IMR-90 (cell line): ENCODE measurements at regions not wholly inside any gene's neighbourhood (a gene's known extent, or its start where the extent isn't known, plus 50 kb on each side); places are given as distances from the start of the nearest gene placed in this dataset.

Source experiments
- ATAC-seq: fragments of 200-7000 bp; cut with Tn5 transposase; 2 replicates; pipeline ENCODE4 v1.9.1; 2020; ENCODE audit warnings: low read depth, mild to moderate bottlenecking, moderate library complexity
- BruUV-seq: library from RNA; stranded (reverse); fragments of 400-500 nt; replicated peaks from 2 replicates; lab custom pipeline; 2021; lab: Mats Ljungman, UMichigan
- CTCF ChIA-PET: fragments of 300-600 bp; formaldehyde crosslinking; extraction: SDS; loops from one replicate; lab custom pipeline; 2021; ENCODE audit warnings: antibody characterized with exemption; lab: Yijun Ruan, JAX
- POLR2A ChIA-PET: fragments of 300-600 bp; sonication (Branson Sonifier 250); formaldehyde crosslinking; loops from one replicate; lab custom pipeline; 2022; ENCODE audit warnings: antibody characterized with exemption; ENCODE audit not compliant: unreplicated experiment; lab: Charles Lee
- DNase-seq: peaks from one replicate; pipeline ENCODE4 v3.0.0; 2013
- H2AFZ ChIP-seq: replicated peaks from 2 replicates; pipeline ENCODE3; 2013; ENCODE audit warnings: low read length, mild to moderate bottlenecking; ENCODE audit not compliant: poor library complexity
- H2AK5ac ChIP-seq: 2 replicates; pipeline ENCODE4 v1.6.1; 2013; ENCODE audit warnings: low read depth, low read length, inconsistent platforms
- H2AK9ac ChIP-seq: replicated peaks from 2 replicates; pipeline ENCODE3; 2013; ENCODE audit warnings: mild to moderate bottlenecking, low read depth, low read length, moderate library complexity; ENCODE audit not compliant: poor library complexity
- H2BK120ac ChIP-seq: 2 replicates; pipeline ENCODE4 v1.6.1; 2013; ENCODE audit warnings: low read depth, low read length, inconsistent platforms
- H2BK15ac ChIP-seq: 3 replicates; pipeline ENCODE4 v1.6.1; 2013; ENCODE audit warnings: low read depth, low read length, inconsistent platforms
- H2BK20ac ChIP-seq: 2 replicates; pipeline ENCODE4 v1.6.1; 2013; ENCODE audit warnings: low read depth, mild to moderate bottlenecking, inconsistent platforms, low read length, moderate library complexity
- H2BK5ac ChIP-seq: 2 replicates; pipeline ENCODE4 v1.6.1; 2013; ENCODE audit warnings: mild to moderate bottlenecking, low read depth, low read length, inconsistent platforms; ENCODE audit not compliant: poor library complexity, severe bottlenecking
- H3K14ac ChIP-seq: replicated peaks from 2 replicates; pipeline ENCODE4 v1.6.1; 2013; ENCODE audit warnings: low read depth, low read length, inconsistent platforms
- H3K18ac ChIP-seq: 2 replicates; pipeline ENCODE4 v1.6.1; 2013; ENCODE audit warnings: low read depth, low read length, control low read depth
- H3K23ac ChIP-seq: 2 replicates; pipeline ENCODE4 v1.6.1; 2013; ENCODE audit warnings: low read depth, low read length, inconsistent platforms
- H3K27ac ChIP-seq: 2 replicates; pipeline ENCODE4 v1.5.1; 2013; ENCODE audit warnings: mild to moderate bottlenecking, control low read depth, low read length; ENCODE audit not compliant: insufficient read depth
- H3K27me3 ChIP-seq: 2 replicates; pipeline ENCODE4 v1.6.1; 2013; ENCODE audit warnings: low read length; ENCODE audit not compliant: control insufficient read depth, insufficient read depth
- H3K36me3 ChIP-seq: 2 replicates; pipeline ENCODE4 v1.6.1; 2013; ENCODE audit warnings: low read length, mixed read lengths; ENCODE audit not compliant: control insufficient read depth, insufficient read depth
- H3K4ac ChIP-seq: 2 replicates; pipeline ENCODE4 v1.6.1; 2013; ENCODE audit warnings: low read depth, low read length, inconsistent platforms
- H3K4me1 ChIP-seq: 2 replicates; pipeline ENCODE4 v1.6.1; 2013; ENCODE audit warnings: low read length, mixed read lengths; ENCODE audit not compliant: control insufficient read depth, insufficient read depth
- H3K4me2 ChIP-seq: 2 replicates; pipeline ENCODE4 v1.6.1; 2013; ENCODE audit warnings: low read depth, mild to moderate bottlenecking, control low read depth, low read length, moderate library complexity
- H3K4me3 ChIP-seq: 2 replicates; pipeline ENCODE4 v1.5.1; 2013; ENCODE audit warnings: low read depth, mild to moderate bottlenecking, control low read depth, low read length, moderate library complexity; ENCODE audit not compliant: insufficient read depth
- H3K56ac ChIP-seq: 2 replicates; pipeline ENCODE4 v1.6.1; 2013; ENCODE audit warnings: low read length, inconsistent platforms; ENCODE audit not compliant: insufficient read depth; ENCODE audit errors: extremely low read depth
- H3K79me1 ChIP-seq, 2 experiments: 2 replicates each; pipeline ENCODE4 v1.6.1; 2013; ENCODE audit warnings: low read length in 2 of 2, inconsistent platforms in 1 of 2, low read depth in 1 of 2
- H3K9ac ChIP-seq: 2 replicates; pipeline ENCODE4 v1.6.1; 2013; ENCODE audit warnings: low read depth, low read length, control low read depth
- H3K9me1 ChIP-seq: 2 replicates; pipeline ENCODE4 v1.6.1; 2013; ENCODE audit warnings: low read length, inconsistent platforms; ENCODE audit not compliant: insufficient read depth
- H3K9me3 ChIP-seq: 2 replicates; pipeline ENCODE4 v1.6.1; 2013; ENCODE audit warnings: low read length; ENCODE audit not compliant: control insufficient read depth, insufficient read depth
- H4K20me1 ChIP-seq: 2 replicates; pipeline ENCODE4 v1.6.1; 2013; ENCODE audit warnings: low read length, inconsistent platforms; ENCODE audit not compliant: insufficient read depth
- H4K5ac ChIP-seq: 2 replicates; pipeline ENCODE4 v1.6.1; 2013; ENCODE audit warnings: mild to moderate bottlenecking, low read depth, low read length, control low read depth
- H4K8ac ChIP-seq, 2 experiments: 2 replicates each; pipeline ENCODE4 v1.6.1; 2013; ENCODE audit warnings: low read depth in 2 of 2, low read length in 2 of 2, control low read depth in 1 of 2, inconsistent platforms in 1 of 2
- H4K91ac ChIP-seq: 2 replicates; pipeline ENCODE4 v1.6.1; 2013; ENCODE audit warnings: low read depth, low read length, inconsistent platforms; ENCODE audit not compliant: insufficient read depth
- BHLHE40 ChIP-seq: fragments of 150-350 bp; IDR thresholded peaks from 2 replicates; pipeline ENCODE4 v1.6.1; 2016; ENCODE audit warnings: mild to moderate bottlenecking, low read depth, low read length
- CEBPB ChIP-seq: IDR thresholded peaks from 2 replicates; pipeline ENCODE4 v1.6.1; 2012; ENCODE audit warnings: low read depth, low read length, improper control_type of control experiment
- CHD1 ChIP-seq: IDR thresholded peaks from 2 replicates; pipeline ENCODE4 v1.6.1; 2012; ENCODE audit warnings: low read depth, low read length, improper control_type of control experiment
- FOS ChIP-seq: fragments of 150-350 bp; IDR thresholded peaks from 2 replicates; pipeline ENCODE4 v1.6.1; 2016; ENCODE audit warnings: low read depth, low read length
- MAFK ChIP-seq: IDR thresholded peaks from 2 replicates; pipeline ENCODE4 v1.6.1; 2012; ENCODE audit warnings: low read depth, low read length, improper control_type of control experiment
- MAZ ChIP-seq: IDR thresholded peaks from 2 replicates; pipeline ENCODE4 v1.6.1; 2012; ENCODE audit warnings: low read depth, mild to moderate bottlenecking, low read length, improper control_type of control experiment, moderate library complexity, borderline replicate concordance
- MXI1 ChIP-seq: IDR thresholded peaks from 2 replicates; pipeline ENCODE4 v1.6.1; 2012; ENCODE audit warnings: low read depth, mild to moderate bottlenecking, low read length, moderate library complexity, borderline replicate concordance
- RAD21 ChIP-seq: IDR thresholded peaks from 2 replicates; pipeline ENCODE4 v1.6.1; 2012; ENCODE audit warnings: low read length, improper control_type of control experiment
- RCOR1 ChIP-seq: IDR thresholded peaks from 2 replicates; pipeline ENCODE4 v1.6.1; 2012; ENCODE audit warnings: mild to moderate bottlenecking, low read length, improper control_type of control experiment; ENCODE audit not compliant: insufficient replicate concordance
- RFX5 ChIP-seq: IDR thresholded peaks from 2 replicates; pipeline ENCODE4 v1.8.0; 2012; ENCODE audit warnings: low read depth, mild to moderate bottlenecking, low read length, moderate library complexity
- whole genome bisulfite sequencing, 2 experiments: methylation state at CpG; one replicate each; pipeline versions ENCODE4 v1.1.5 to v1.1.7; 2013; ENCODE audit warnings: missing lambda C conversion rate in 2 of 2; ENCODE audit not compliant: insufficient read length in 1 of 2; ENCODE audit errors: extremely low coverage in 2 of 2; 5-methylcytosine and 5-hydroxymethylcytosine counted together
- dilution Hi-C: fragments of 300-500 bp; cut with HindIII; formaldehyde crosslinking; loops from one replicate; pipeline ENCODE4 v1.14.3; 2018; ENCODE audit warnings: low sequenced_read_pairs; ENCODE audit not compliant: unreplicated experiment
- in situ Hi-C: fragments of 300-500 bp; cut with MboI; formaldehyde crosslinking; loops from 3 replicates; pipeline ENCODE4 v1.14.3; 2019; ENCODE audit warnings: low sequenced_read_pairs, inconsistent platforms, mixed read lengths
- intact Hi-C: fragments of 100-400 bp; cut with micrococcal nuclease; formaldehyde crosslinking; loops from 2 replicates; pipeline ENCODE4 v1.10.0; 2022
- TF ChIP-seq, protein P1 (sequence below): conservative IDR thresholded peaks from 2 replicates; pipeline ENCODE4 v1.5.1; 2012; ENCODE audit warnings: mild to moderate bottlenecking, low read depth, low read length, improper control_type of control experiment
- TF ChIP-seq, protein P2 (sequence below): fragments of 150-350 bp; IDR thresholded peaks from 2 replicates; pipeline ENCODE4 v1.6.1; 2016; ENCODE audit warnings: low read depth, mild to moderate bottlenecking, low read length, moderate library complexity, borderline replicate concordance

DNA sequence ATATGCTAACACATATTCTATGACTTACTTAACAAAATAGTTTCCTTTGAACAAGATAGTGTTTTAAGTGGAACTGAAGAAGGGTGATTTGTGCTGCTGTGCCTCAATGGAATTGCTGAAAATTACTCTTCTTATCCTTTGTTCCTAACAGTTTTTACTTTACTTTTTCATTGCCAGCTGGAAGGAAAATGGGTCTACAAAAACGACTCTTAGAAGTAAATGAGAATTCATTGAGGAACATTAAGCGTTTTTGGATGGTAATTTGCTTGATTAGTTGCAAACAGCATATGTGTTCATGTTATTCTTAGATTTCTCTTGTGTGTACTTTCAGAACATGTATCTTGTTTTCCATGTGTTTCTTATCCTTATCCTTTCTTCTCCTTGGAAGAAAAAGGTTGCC is 170.4 kb upstream of the VEGFC start:
- H3K4me1 ChIP-seq = no peaks in the 10 kb centered on the region
- no peaks in the 10 kb centered on the region for H3K9me3 ChIP-seq
- 0 out of 2 replicates have a peak overlapping the region, but pooled peaks have one; percentile 15 for H3K23ac ChIP-seq
- BruUV-seq = no TSS peak
- intact Hi-C loops (no loop called here), in situ Hi-C loops (no loop called here), dilution Hi-C loops (no loop called here)
- H2AK9ac ChIP-seq = no peak overlapping the region
- H3K27ac ChIP-seq = no peak overlapping the region
- no peaks in the 10 kb centered on the region for H3K27me3 ChIP-seq
- no peak overlapping the region for H3K4me3 ChIP-seq
- DNase-seq (no peak), ATAC-seq (no peak)
- H4K20me1 ChIP-seq = no peaks in the 10 kb centered on the region
- H3K9me1 ChIP-seq = no peaks in the 10 kb centered on the region
- no peaks in the 10 kb centered on the region for H3K36me3 ChIP-seq
- H2BK120ac ChIP-seq = no peak overlapping the region
- ChIA-PET POLR2A (no interaction called here), CTCF (interaction anchor here (0.8 kb wide), 1 partner anchor 28 kb away, joined by 3 read pairs; no protein-coding TSS in a partner anchor)
- TF ChIP-seq MXI1 (no peak), CHD1 (no peak), FOS (no peak), RCOR1 (no peak), RFX5 (no peak), MAFK (no peak), RAD21 (no peak), BHLHE40 (no peak), CEBPB (no peak), MAZ (no peak)
- TF ChIP-seq, protein P1, sequence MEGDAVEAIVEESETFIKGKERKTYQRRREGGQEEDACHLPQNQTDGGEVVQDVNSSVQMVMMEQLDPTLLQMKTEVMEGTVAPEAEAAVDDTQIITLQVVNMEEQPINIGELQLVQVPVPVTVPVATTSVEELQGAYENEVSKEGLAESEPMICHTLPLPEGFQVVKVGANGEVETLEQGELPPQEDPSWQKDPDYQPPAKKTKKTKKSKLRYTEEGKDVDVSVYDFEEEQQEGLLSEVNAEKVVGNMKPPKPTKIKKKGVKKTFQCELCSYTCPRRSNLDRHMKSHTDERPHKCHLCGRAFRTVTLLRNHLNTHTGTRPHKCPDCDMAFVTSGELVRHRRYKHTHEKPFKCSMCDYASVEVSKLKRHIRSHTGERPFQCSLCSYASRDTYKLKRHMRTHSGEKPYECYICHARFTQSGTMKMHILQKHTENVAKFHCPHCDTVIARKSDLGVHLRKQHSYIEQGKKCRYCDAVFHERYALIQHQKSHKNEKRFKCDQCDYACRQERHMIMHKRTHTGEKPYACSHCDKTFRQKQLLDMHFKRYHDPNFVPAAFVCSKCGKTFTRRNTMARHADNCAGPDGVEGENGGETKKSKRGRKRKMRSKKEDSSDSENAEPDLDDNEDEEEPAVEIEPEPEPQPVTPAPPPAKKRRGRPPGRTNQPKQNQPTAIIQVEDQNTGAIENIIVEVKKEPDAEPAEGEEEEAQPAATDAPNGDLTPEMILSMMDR = no peak
- TF ChIP-seq, protein P2, sequence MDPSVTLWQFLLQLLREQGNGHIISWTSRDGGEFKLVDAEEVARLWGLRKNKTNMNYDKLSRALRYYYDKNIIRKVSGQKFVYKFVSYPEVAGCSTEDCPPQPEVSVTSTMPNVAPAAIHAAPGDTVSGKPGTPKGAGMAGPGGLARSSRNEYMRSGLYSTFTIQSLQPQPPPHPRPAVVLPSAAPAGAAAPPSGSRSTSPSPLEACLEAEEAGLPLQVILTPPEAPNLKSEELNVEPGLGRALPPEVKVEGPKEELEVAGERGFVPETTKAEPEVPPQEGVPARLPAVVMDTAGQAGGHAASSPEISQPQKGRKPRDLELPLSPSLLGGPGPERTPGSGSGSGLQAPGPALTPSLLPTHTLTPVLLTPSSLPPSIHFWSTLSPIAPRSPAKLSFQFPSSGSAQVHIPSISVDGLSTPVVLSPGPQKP = no peak
- H4K8ac ChIP-seq = no peak overlapping the region
- H3K56ac ChIP-seq = no peak overlapping the region
- H3K9ac ChIP-seq = no peak overlapping the region
- H2AK5ac ChIP-seq = no peak overlapping the region
- H2BK5ac ChIP-seq = no peak overlapping the region
- H2BK15ac ChIP-seq = no peak overlapping the region
- no peak overlapping the region for H3K4ac ChIP-seq
- no peak overlapping the region for H2AFZ ChIP-seq
- WGBS, 2 experiments = no CpG with 5 or more reads among the region's 2 CpGs
- no peak overlapping the region for H3K14ac ChIP-seq
- no peak overlapping the region for H3K18ac ChIP-seq
- no peak overlapping the region for H4K5ac ChIP-seq
- H3K79me1 ChIP-seq = no peaks in the 10 kb centered on the region
- H4K91ac ChIP-seq = no peak overlapping the region
- H2BK20ac ChIP-seq = no peak overlapping the region
- no peak overlapping the region for H3K4me2 ChIP-seq
